Endodermal cell (in vitro differentiated cells): ENCODE measurements at regions not wholly inside any gene's neighbourhood (a gene's known extent, or its start where the extent isn't known, plus 50 kb on each side); places are given as distances from the start of the nearest gene placed in this dataset.

ENCODE experiments used
- DNase-seq: peaks from one replicate; pipeline ENCODE4 v3.0.0-alpha.2; 2017
- H3K27ac ChIP-seq: 2 replicates; pipeline ENCODE4 v1.5.1; 2013; ENCODE audit warnings: mild to moderate bottlenecking, low read depth, low read length, moderate library complexity
- H3K27me3 ChIP-seq: 2 replicates; pipeline ENCODE4 v1.6.1; 2013; ENCODE audit warnings: mild to moderate bottlenecking, low read length, moderate library complexity; ENCODE audit not compliant: insufficient read depth, control insufficient read depth, poor library complexity, severe bottlenecking
- H3K36me3 ChIP-seq: 2 replicates; pipeline ENCODE4 v1.7.0; 2013; ENCODE audit warnings: mild to moderate bottlenecking, low read length, moderate library complexity; ENCODE audit not compliant: control insufficient read depth, insufficient read depth
- H3K4me1 ChIP-seq: one replicate; pipeline ENCODE4 v1.7.0; 2013; ENCODE audit warnings: low read length; ENCODE audit not compliant: control insufficient read depth, insufficient read depth
- H3K4me3 ChIP-seq: 2 replicates; pipeline ENCODE4 v1.5.1; 2013; ENCODE audit warnings: mild to moderate bottlenecking, low read length, moderate library complexity
- H3K9ac ChIP-seq: 2 replicates; pipeline ENCODE4 v1.6.1; 2013; ENCODE audit warnings: mild to moderate bottlenecking, low read length, moderate library complexity; ENCODE audit not compliant: poor library complexity, severe bottlenecking; ENCODE audit errors: extremely low read depth
- H3K9me3 ChIP-seq: 2 replicates; pipeline ENCODE4 v1.6.1; 2013; ENCODE audit warnings: mild to moderate bottlenecking, low read length, moderate library complexity; ENCODE audit not compliant: control insufficient read depth
- H3K27ac Mint-ChIP-seq: 2 replicates; pipeline ENCODE4 v1.8.0; 2020; ENCODE audit warnings: mixed read lengths
- H3K27me3 Mint-ChIP-seq: 2 replicates; pipeline ENCODE4 v1.8.0; 2021; ENCODE audit warnings: mild to moderate bottlenecking, mixed read lengths; ENCODE audit not compliant: insufficient read depth
- H3K36me3 Mint-ChIP-seq: 2 replicates; pipeline ENCODE4 v1.8.0; 2020; ENCODE audit warnings: low read depth, mixed read lengths
- H3K4me1 Mint-ChIP-seq: 2 replicates; pipeline ENCODE4 v1.8.0; 2020; ENCODE audit warnings: mixed read lengths
- H3K4me3 Mint-ChIP-seq: 2 replicates; pipeline ENCODE4 v1.8.0; 2020; ENCODE audit warnings: mild to moderate bottlenecking, moderate library complexity, mixed read lengths
- H3K9me3 Mint-ChIP-seq: 2 replicates; pipeline ENCODE4 v1.8.0; 2020; ENCODE audit warnings: mild to moderate bottlenecking, mixed read lengths
- CTCF ChIP-seq: fragments of 200-600 bp; sonication (generic); conservative IDR thresholded peaks from 2 replicates; pipeline ENCODE4 v1.5.0; 2021; ENCODE audit warnings: antibody characterized with exemption, mild to moderate bottlenecking
- whole genome bisulfite sequencing, 2 experiments: methylation state at CpG; one replicate each; pipeline versions ENCODE4 v1.1.5 to v1.1.7; 2013; ENCODE audit warnings: missing lambda C conversion rate in 2 of 2, mixed read lengths in 1 of 2; ENCODE audit not compliant: insufficient coverage in 1 of 2, insufficient read length in 1 of 2; 5-methylcytosine and 5-hydroxymethylcytosine counted together

- no peak overlapping the region for H3K27ac ChIP-seq
- H3K4me1 Mint-ChIP-seq, result peaks cover 15% of the 10 kb centered on the region
- no peak overlapping the region for H3K9ac ChIP-seq
- H3K36me3 Mint-ChIP-seq, result peaks cover 8% of the 10 kb centered on the region
- H3K27me3 Mint-ChIP-seq, result peaks cover 4% of the 10 kb centered on the region
- peaks cover 27% of the 10 kb centered on the region for H3K9me3 Mint-ChIP-seq
- peaks cover 10% of the 10 kb centered on the region for H3K36me3 ChIP-seq
- H3K27ac Mint-ChIP-seq, result no peak overlapping the region
- WGBS, 2 experiments, result 93 to 95% methylated on average over 2 to 5 of the region's 5 CpGs
- no peak for TF ChIP-seq CTCF
- no peak overlapping the region for H3K4me3 ChIP-seq
- H3K4me1 ChIP-seq, result peaks cover 8% of the 10 kb centered on the region
- H3K9me3 ChIP-seq, result peaks cover 34% of the 10 kb centered on the region
- H3K4me3 Mint-ChIP-seq, result no peak overlapping the region
- DNase-seq, result no peak
- H3K27me3 ChIP-seq, result no peaks in the 10 kb centered on the region
Measured at GRCh38 chr2:217291259-217291658, 431.4 kb upstream of the TNP1 start.

DNA sequence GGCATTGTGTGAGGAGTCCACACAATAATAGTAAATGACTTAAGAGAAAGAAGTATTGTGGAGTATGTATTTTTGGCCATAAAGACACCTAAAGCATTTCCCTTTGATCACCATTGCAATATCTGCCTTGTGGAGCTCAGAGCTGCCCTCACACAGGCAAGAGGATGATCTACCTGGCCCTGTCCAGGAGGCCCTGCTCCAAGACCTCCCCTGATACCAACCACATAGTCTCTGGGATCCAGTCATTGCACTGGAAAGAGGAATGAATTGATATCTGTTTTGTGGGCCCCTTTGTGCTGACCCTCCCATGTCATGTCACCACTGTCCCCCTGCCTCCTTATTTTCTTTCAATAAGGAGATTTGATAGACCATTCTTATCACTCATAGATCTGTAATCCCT, 430.6 kb upstream of the TNP1 start:
- peak overlapping the region; percentile 91 for H3K27ac Mint-ChIP-seq
- Histone ChIP-seq H3K9ac (peak overlapping the region; percentile 84), H3K27me3 (no peaks in the 10 kb centered on the region), H3K9me3 (peaks cover 30% of the 10 kb centered on the region), H3K36me3 (peaks cover 10% of the 10 kb centered on the region), H3K4me3 (peak overlapping the region; percentile 23), H3K4me1 (peaks cover 8% of the 10 kb centered on the region), H3K27ac (peak overlapping the region; percentile 94)
- no peak overlapping the region for H3K4me3 Mint-ChIP-seq
- no peaks in the 10 kb centered on the region for H3K27me3 Mint-ChIP-seq
- DNase-seq, result no peak
- peaks cover 8% of the 10 kb centered on the region for H3K36me3 Mint-ChIP-seq
- H3K4me1 Mint-ChIP-seq, result peaks cover 15% of the 10 kb centered on the region
- peaks cover 26% of the 10 kb centered on the region for H3K9me3 Mint-ChIP-seq
- no peak for TF ChIP-seq CTCF

- DNase-seq, result no peak
- no peaks in the 10 kb centered on the region for H3K27me3 ChIP-seq
- 29 to 43% methylated on average over 1 to 2 of the region's 2 CpGs for WGBS, 2 experiments
- peaks cover 5% of the 10 kb centered on the region for H3K27me3 Mint-ChIP-seq
- peak overlapping the region; percentile 84 for H3K9ac ChIP-seq
- peaks cover 8% of the 10 kb centered on the region for H3K36me3 Mint-ChIP-seq
- peak overlapping the region; percentile 91 for H3K27ac Mint-ChIP-seq
- peaks cover 10% of the 10 kb centered on the region for H3K36me3 ChIP-seq
- H3K4me1 Mint-ChIP-seq, result peaks cover 15% of the 10 kb centered on the region
- H3K4me3 ChIP-seq, result peak overlapping the region; percentile 75
- H3K4me3 Mint-ChIP-seq, result peak overlapping the region; percentile 16
- H3K9me3 Mint-ChIP-seq, result peaks cover 26% of the 10 kb centered on the region
- peaks cover 8% of the 10 kb centered on the region for H3K4me1 ChIP-seq
- H3K27ac ChIP-seq, result peak overlapping the region; percentile 94
- TF ChIP-seq CTCF, result no peak
- peaks cover 30% of the 10 kb centered on the region for H3K9me3 ChIP-seq
Measured at GRCh38 chr2:217289907-217290280, 430.0 kb upstream of the TNP1 start.
